HG03064 (cell line): ENCODE measurements at regions not wholly inside any gene's neighbourhood (a gene's known extent, or its start where the extent isn't known, plus 50 kb on each side); places are given as distances from the start of the nearest gene placed in this dataset.

Experiments used
- ATAC-seq: cut with Tn5 transposase; IDR thresholded peaks from one replicate; pipeline ENCODE4 v1.9.1; 2021; ENCODE audit warnings: low read depth; ENCODE audit not compliant: unreplicated experiment

DNA sequence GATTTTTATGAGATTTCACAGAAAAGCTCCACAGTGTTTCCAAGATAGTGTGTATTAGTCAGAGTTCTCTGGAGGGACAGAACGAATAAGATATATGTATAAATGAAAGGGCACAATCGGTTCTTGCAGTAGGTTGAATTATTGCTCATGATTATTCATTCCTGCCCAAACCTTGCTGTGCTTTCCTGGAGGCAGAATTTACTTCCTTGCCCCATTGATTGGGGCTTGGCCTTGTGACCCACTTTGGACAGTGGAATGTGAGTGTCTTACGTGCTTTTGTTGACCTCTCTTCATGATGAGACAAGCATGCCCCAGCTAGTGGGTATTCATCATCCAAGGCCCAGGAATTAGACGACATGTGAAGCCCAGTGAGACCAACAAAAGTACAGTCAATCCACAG, 53.0 kb upstream of the ABCB5 start:
- no peak for ATAC-seq
